ENCODE measurements at regions not wholly inside any gene's neighbourhood (a gene's known extent, or its start where the extent isn't known, plus 50 kb on each side); places are given as distances from the start of the nearest gene placed in this dataset.

- TF ChIP-seq CTCF (IDR thresholded peaks at IDR 0.05) (no peak), POLR2A (IDR thresholded peaks at IDR 0.05) (no peak)
These were observed 54.1 kb upstream of the ID3 start for GRCh38 chr1:23613191-23614031.

Measured in adrenal gland (tissue), 5 donors.